Endothelial cell of umbilical vein (primary cell): ENCODE measurements at regions not wholly inside any gene's neighbourhood (a gene's known extent, or its start where the extent isn't known, plus 50 kb on each side); places are given as distances from the start of the nearest gene placed in this dataset.

Source experiments
- BruUV-seq: library from RNA; stranded (reverse); fragments of 400-500 nt; replicated peaks from 2 replicates; lab custom pipeline; 2021; lab: Mats Ljungman, UMichigan
- CTCF ChIA-PET: fragments of 300-600, 350-600 bp; sonication (Branson Sonifier 250); formaldehyde crosslinking; loops from one replicate; lab custom pipeline; 2021; ENCODE audit warnings: antibody characterized with exemption, inconsistent platforms; lab: Charles Lee
- POLR2A ChIA-PET: fragments of 300-600, 350-600 bp; sonication (Branson Sonifier 250); formaldehyde crosslinking; loops from one replicate; lab custom pipeline; 2021; ENCODE audit warnings: antibody characterized with exemption, inconsistent platforms; lab: Charles Lee
- DNase-seq: peaks from one replicate; pipeline ENCODE4 v3.0.0-alpha.2; 2011; ENCODE audit warnings: low read depth, low spot score
- FAIRE-seq: peaks from 2 replicates; lab custom pipeline; 2011; peaks lifted over from hg19 to GRCh38; lab: Jason Lieb, UNC
- H2AFZ ChIP-seq: 2 replicates; pipeline ENCODE4 v1.6.0; 2012; ENCODE audit warnings: low read depth, low read length, control low read depth, inconsistent platforms
- H3K27ac ChIP-seq: 2 replicates; pipeline ENCODE4 v1.5.1; 2011; ENCODE audit warnings: low read depth, mild to moderate bottlenecking, control low read depth, low read length, moderate library complexity; ENCODE audit not compliant: insufficient read depth
- H3K27me3 ChIP-seq, 2 experiments: 2 replicates each; pipeline versions ENCODE4 v1.6.0 to v1.6.1; 2011; ENCODE audit warnings: low read length in 2 of 2, mixed read lengths in 1 of 2; ENCODE audit not compliant: control insufficient read depth in 2 of 2, insufficient read depth in 2 of 2
- H3K36me3 ChIP-seq, 2 experiments: 2 replicates in 1 of 2; 3 replicates in 1 of 2; pipeline ENCODE4 v1.5.1; 2011; ENCODE audit warnings: low read length in 2 of 2, mild to moderate bottlenecking in 1 of 2, moderate library complexity in 1 of 2; ENCODE audit not compliant: control insufficient read depth in 2 of 2, insufficient read depth in 2 of 2; ENCODE audit errors: extremely low read depth in 1 of 2
- H3K4me1 ChIP-seq: 3 replicates; pipeline ENCODE4 v1.5.1; 2011; ENCODE audit warnings: mild to moderate bottlenecking, low read length; ENCODE audit not compliant: control insufficient read depth, insufficient read depth; ENCODE audit errors: extremely low read depth
- H3K4me2 ChIP-seq: 2 replicates; pipeline ENCODE4 v1.6.1; 2011; ENCODE audit warnings: low read length, control low read depth, mixed read lengths; ENCODE audit not compliant: insufficient read depth
- H3K4me3 ChIP-seq, 3 experiments: fragments of 200-600 bp in 1 of 3; sonication (generic), shearing (Covaris generic) in 1 of 3; replicated peaks in 1 of 3; 2 replicates each; pipeline ENCODE4 v1.5.1; 2011 to 2016; ENCODE audit warnings: control low read depth in 3 of 3, low read length in 3 of 3, mild to moderate bottlenecking in 2 of 3, inconsistent platforms in 1 of 3, low read depth in 1 of 3, moderate library complexity in 1 of 3; ENCODE audit not compliant: insufficient read depth in 1 of 3
- H3K79me2 ChIP-seq: 2 replicates; pipeline ENCODE4 v1.6.0; 2012; ENCODE audit warnings: low read length, inconsistent platforms; ENCODE audit not compliant: control insufficient read depth, insufficient read depth
- H3K9ac ChIP-seq: replicated peaks from 2 replicates; pipeline ENCODE3; 2011; ENCODE audit warnings: low read length, control low read depth; ENCODE audit not compliant: insufficient read depth; ENCODE audit errors: extremely low read depth
- H3K9me1 ChIP-seq: replicated peaks from 3 replicates; pipeline ENCODE4 v1.6.0; 2011; ENCODE audit warnings: mild to moderate bottlenecking, low read length; ENCODE audit not compliant: control insufficient read depth, insufficient read depth; ENCODE audit errors: extremely low read depth
- H3K9me3 ChIP-seq: replicated peaks from 2 replicates; pipeline ENCODE4 v1.5.1; 2012; ENCODE audit warnings: low read length, inconsistent platforms; ENCODE audit not compliant: control insufficient read depth, insufficient read depth
- H4K20me1 ChIP-seq: replicated peaks from 2 replicates; pipeline ENCODE3; 2011; ENCODE audit warnings: mild to moderate bottlenecking, low read length; ENCODE audit not compliant: control insufficient read depth, insufficient read depth; ENCODE audit errors: extremely low read depth
- EZH2 ChIP-seq: IDR thresholded peaks from 2 replicates; pipeline ENCODE4 v1.6.1; 2012; ENCODE audit warnings: borderline replicate concordance, low read depth, mild to moderate bottlenecking, moderate library complexity, low read length, inconsistent platforms; ENCODE audit not compliant: severe bottlenecking
- JUN ChIP-seq: IDR thresholded peaks from 2 replicates; pipeline ENCODE4 v1.6.1; 2011; ENCODE audit warnings: borderline replicate concordance, low read depth; ENCODE audit not compliant: insufficient read length, insufficient read depth
- POLR2A ChIP-seq: IDR thresholded peaks from 2 replicates; pipeline ENCODE4 v1.6.1; 2012; ENCODE audit warnings: low read depth, mild to moderate bottlenecking, control low read depth, low read length
- POLR2AphosphoS5 ChIP-seq: IDR thresholded peaks from 2 replicates; pipeline ENCODE4 v1.6.1; 2012; ENCODE audit warnings: low read depth, mild to moderate bottlenecking, control low read depth, low read length, moderate library complexity; ENCODE audit not compliant: insufficient read depth
- dilution Hi-C: fragments of 300-500 bp; cut with MboI; formaldehyde crosslinking; loops from one replicate; pipeline ENCODE4 v1.15.0; 2019; ENCODE audit warnings: low sequenced_read_pairs; ENCODE audit not compliant: extremely low pct_ligation_motif_present
- intact Hi-C: fragments of 100-400 bp; cut with micrococcal nuclease; formaldehyde crosslinking; loops from one replicate; pipeline ENCODE4 v1.10.0; 2022
- TF ChIP-seq, protein P1 (sequence below): IDR thresholded peaks from 2 replicates; pipeline ENCODE4 v1.6.1; 2011; ENCODE audit not compliant: insufficient read depth, insufficient read length
- TF ChIP-seq, protein P2 (sequence below), 2 donors: IDR thresholded peaks; 1 replicate in 1 of 2; 2 replicates in 1 of 2; pipeline ENCODE4 v1.5.1; 2011; ENCODE audit warnings: low read length in 2 of 2, mild to moderate bottlenecking in 2 of 2, moderate library complexity in 2 of 2, control low read depth in 1 of 2, inconsistent platforms in 1 of 2, low read depth in 1 of 2; ENCODE audit not compliant: insufficient read depth in 1 of 2; ENCODE audit errors: extremely low read depth in 1 of 2

DNA sequence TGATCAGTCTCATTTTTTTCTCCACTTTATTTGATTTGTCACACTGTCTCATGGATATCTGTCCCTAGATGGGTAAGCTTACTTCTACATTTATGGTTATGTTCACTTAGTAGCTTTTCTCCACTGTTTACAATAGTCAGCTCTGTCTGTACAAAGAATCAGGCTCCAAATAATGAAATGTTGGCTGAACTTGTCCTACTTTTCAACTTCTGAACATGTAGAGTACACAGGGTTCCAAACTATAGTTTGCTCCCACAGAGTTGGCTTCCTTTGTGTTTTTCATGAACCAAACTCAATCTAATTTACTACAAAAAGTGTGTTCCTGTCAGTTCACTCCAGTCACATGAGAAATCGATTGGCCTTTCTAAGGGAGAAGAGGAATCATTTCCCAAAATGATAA, 175.0 kb downstream of the CCDC71L start:
- H3K4me2 ChIP-seq = no peak overlapping the region
- H3K4me3 ChIP-seq = no peak overlapping the region
- no peaks in the 10 kb centered on the region for H3K36me3 ChIP-seq
- no peak overlapping the region for H3K27ac ChIP-seq
- no peaks in the 10 kb centered on the region for H3K9me1 ChIP-seq
- no peaks in the 10 kb centered on the region for H3K9me3 ChIP-seq
- TF ChIP-seq EZH2 = no peak
- TF ChIP-seq, protein P1, sequence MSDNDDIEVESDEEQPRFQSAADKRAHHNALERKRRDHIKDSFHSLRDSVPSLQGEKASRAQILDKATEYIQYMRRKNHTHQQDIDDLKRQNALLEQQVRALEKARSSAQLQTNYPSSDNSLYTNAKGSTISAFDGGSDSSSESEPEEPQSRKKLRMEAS = no peak
- TF ChIP-seq POLR2AphosphoS5 = no peak
- TF ChIP-seq POLR2A = no peak
- TF ChIP-seq JUN = no peak
- TF ChIP-seq, protein P2, sequence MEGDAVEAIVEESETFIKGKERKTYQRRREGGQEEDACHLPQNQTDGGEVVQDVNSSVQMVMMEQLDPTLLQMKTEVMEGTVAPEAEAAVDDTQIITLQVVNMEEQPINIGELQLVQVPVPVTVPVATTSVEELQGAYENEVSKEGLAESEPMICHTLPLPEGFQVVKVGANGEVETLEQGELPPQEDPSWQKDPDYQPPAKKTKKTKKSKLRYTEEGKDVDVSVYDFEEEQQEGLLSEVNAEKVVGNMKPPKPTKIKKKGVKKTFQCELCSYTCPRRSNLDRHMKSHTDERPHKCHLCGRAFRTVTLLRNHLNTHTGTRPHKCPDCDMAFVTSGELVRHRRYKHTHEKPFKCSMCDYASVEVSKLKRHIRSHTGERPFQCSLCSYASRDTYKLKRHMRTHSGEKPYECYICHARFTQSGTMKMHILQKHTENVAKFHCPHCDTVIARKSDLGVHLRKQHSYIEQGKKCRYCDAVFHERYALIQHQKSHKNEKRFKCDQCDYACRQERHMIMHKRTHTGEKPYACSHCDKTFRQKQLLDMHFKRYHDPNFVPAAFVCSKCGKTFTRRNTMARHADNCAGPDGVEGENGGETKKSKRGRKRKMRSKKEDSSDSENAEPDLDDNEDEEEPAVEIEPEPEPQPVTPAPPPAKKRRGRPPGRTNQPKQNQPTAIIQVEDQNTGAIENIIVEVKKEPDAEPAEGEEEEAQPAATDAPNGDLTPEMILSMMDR (IDR thresholded peaks at IDR 0.05; ENCODE audit: extremely low read depth in 1 of 2, insufficient read depth in 1 of 2, low read depth in 1 of 2, low read length in 2 of 2) = no peak
- DNase-seq = no peak
- FAIRE-seq = no peak
- no peaks in the 10 kb centered on the region for H4K20me1 ChIP-seq
- no peak overlapping the region for H3K9ac ChIP-seq
- H3K79me2 ChIP-seq = no peaks in the 10 kb centered on the region
- H2AFZ ChIP-seq = no peak overlapping the region
- ChIA-PET POLR2A (no interaction called here), CTCF (interaction anchor here (1.0 to 2.3 kb wide), 6 partner anchors 11 to 309 kb away, joined by 3 to 13 read pairs (median 6); no protein-coding TSS in a partner anchor)
- H3K27me3 ChIP-seq = no peaks in the 10 kb centered on the region
- dilution Hi-C loops (no loop called here), intact Hi-C loops (no loop called here)
- BruUV-seq = no TSS peak
- H3K4me1 ChIP-seq = peaks cover 13% of the 10 kb centered on the region
